ENCODE measurements at regions not wholly inside any gene's neighbourhood (a gene's known extent, or its start where the extent isn't known, plus 50 kb on each side); places are given as distances from the start of the nearest gene placed in this dataset.
A peak's percentile ranks its signal among the peaks of the same experiment; 100 is the strongest.

- no peak for DNase-seq
Observed at GRCh38 chr9:18236336-18236735, 237.6 kb upstream of the ADAMTSL1 start.

- no peak for DNase-seq
Observed at GRCh38 chr9:18237776-18238175, 236.2 kb upstream of the ADAMTSL1 start.

- DNase-seq = no peak
Observed at GRCh38 chr9:18238254-18238653, 235.7 kb upstream of the ADAMTSL1 start.

GRCh38 chr9:18238752-18239447 is 235.1 kb upstream of the ADAMTSL1 start:
- DNase-seq = no peak

- DNase-seq = no peak
Observed at GRCh38 chr9:18240213-18240612, 233.7 kb upstream of the ADAMTSL1 start.

- DNase-seq = no peak
Observed at GRCh38 chr9:18245911-18246310, 228.0 kb upstream of the ADAMTSL1 start.

GRCh38 chr9:18250053-18250452 is 223.9 kb upstream of the ADAMTSL1 start:
- DNase-seq = no peak

GRCh38 chr9:18253950-18254349 is 220.0 kb upstream of the ADAMTSL1 start:
- no peak for DNase-seq

- peak; percentile 88 for DNase-seq
Observed at GRCh38 chr9:18255158-18255629, 218.8 kb upstream of the ADAMTSL1 start.

GRCh38 chr9:18255747-18256146 is 218.2 kb upstream of the ADAMTSL1 start:
- no peak for DNase-seq

- peak; percentile 43 for DNase-seq
Observed at GRCh38 chr9:18256568-18256967, 217.4 kb upstream of the ADAMTSL1 start.

GRCh38 chr9:18260521-18260920 is 213.4 kb upstream of the ADAMTSL1 start:
- peak; percentile 55 for DNase-seq

GRCh38 chr9:18261181-18261580 is 212.8 kb upstream of the ADAMTSL1 start:
- DNase-seq = peak; percentile 26

GRCh38 chr9:18263377-18263776 is 210.6 kb upstream of the ADAMTSL1 start:
- DNase-seq = no peak

- no peak for DNase-seq
Observed at GRCh38 chr9:18268381-18268780, 205.6 kb upstream of the ADAMTSL1 start.

- no peak for DNase-seq
Observed at GRCh38 chr9:18269561-18269960, 204.4 kb upstream of the ADAMTSL1 start.

GRCh38 chr9:18274693-18275092 is 199.3 kb upstream of the ADAMTSL1 start:
- DNase-seq = peak; percentile 52

- no peak for DNase-seq
Observed at GRCh38 chr9:18275313-18275990, 198.5 kb upstream of the ADAMTSL1 start.

- DNase-seq = no peak
Observed at GRCh38 chr9:18281291-18281690, 192.7 kb upstream of the ADAMTSL1 start.

GRCh38 chr9:18294229-18294628 is 179.7 kb upstream of the ADAMTSL1 start:
- DNase-seq = no peak

- no peak for DNase-seq
Observed at GRCh38 chr9:18296702-18297055, 177.3 kb upstream of the ADAMTSL1 start.

GRCh38 chr9:18297056-18297841 is 176.7 kb upstream of the ADAMTSL1 start:
- peak; percentile 10 for DNase-seq

- DNase-seq = no peak
Observed at GRCh38 chr9:18299449-18299848, 174.5 kb upstream of the ADAMTSL1 start.

Measured in NCI-H345 (cell line).